H1 (cell line): ENCODE measurements at regions not wholly inside any gene's neighbourhood (a gene's known extent, or its start where the extent isn't known, plus 50 kb on each side); places are given as distances from the start of the nearest gene placed in this dataset.

Experiments used
- CTCF ChIA-PET: fragments of 300-600 bp; sonication (Branson Sonifier 250); formaldehyde crosslinking; loops from one replicate; lab custom pipeline; 2021; ENCODE audit not compliant: partially characterized antibody; lab: Charles Lee
- POLR2A ChIA-PET: fragments of 300-600 bp; sonication (Branson Sonifier 250); formaldehyde crosslinking; loops from one replicate; lab custom pipeline; 2021; ENCODE audit warnings: inconsistent platforms; ENCODE audit not compliant: partially characterized antibody; lab: Charles Lee
- DNase-seq, 2 experiments: peaks; one replicate each; pipeline versions ENCODE4 v3.0.0 to v3.0.0-alpha.2; 2010 to 2022; ENCODE audit warnings: low spot score in 2 of 2, low read depth in 1 of 2, mixed read lengths in 1 of 2
- FAIRE-seq: peaks from 2 replicates; lab custom pipeline; 2011; peaks lifted over from hg19 to GRCh38; lab: Jason Lieb, UNC
- H2AFZ ChIP-seq: 2 replicates; pipeline ENCODE4 v1.8.1; 2012; ENCODE audit warnings: low read length, inconsistent platforms
- H2AK5ac ChIP-seq: 2 replicates; pipeline ENCODE4 v1.6.1; 2013; ENCODE audit warnings: low read depth, low read length
- H2BK120ac ChIP-seq: replicated peaks from 2 replicates; pipeline ENCODE3; 2013; ENCODE audit warnings: low read depth, low read length, inconsistent platforms
- H2BK12ac ChIP-seq: 2 replicates; pipeline ENCODE4 v1.6.1; 2013; ENCODE audit warnings: low read depth, low read length
- H2BK15ac ChIP-seq: 2 replicates; pipeline ENCODE4 v1.6.1; 2013; ENCODE audit warnings: low read length
- H2BK20ac ChIP-seq: 2 replicates; pipeline ENCODE4 v1.6.1; 2013; ENCODE audit warnings: low read length
- H2BK5ac ChIP-seq: 2 replicates; pipeline ENCODE4 v1.6.1; 2013; ENCODE audit warnings: low read depth, low read length
- H3K14ac ChIP-seq: 2 replicates; pipeline ENCODE4 v1.6.1; 2013; ENCODE audit warnings: inconsistent platforms; ENCODE audit not compliant: insufficient read length
- H3K18ac ChIP-seq: 2 replicates; pipeline ENCODE4 v1.6.1; 2013; ENCODE audit warnings: low read length; ENCODE audit errors: extremely low read depth
- H3K23ac ChIP-seq: 2 replicates; pipeline ENCODE4 v1.6.1; 2013; ENCODE audit warnings: inconsistent platforms; ENCODE audit not compliant: insufficient read length
- H3K23me2 ChIP-seq: 2 replicates; pipeline ENCODE4 v1.6.1; 2013; ENCODE audit warnings: low read depth, low read length
- H3K27ac ChIP-seq: 2 replicates; pipeline ENCODE4 v1.6.1; 2011; ENCODE audit warnings: low read depth, low read length, inconsistent platforms
- H3K27me3 ChIP-seq, 4 experiments: replicated peaks in 1 of 4; 1 replicate in 1 of 4; 2 replicates in 3 of 4; pipeline versions ENCODE4 v1.6.1 to v1.8.1; 2011 to 2013; ENCODE audit warnings: low read length in 3 of 4, mild to moderate bottlenecking in 3 of 4, inconsistent platforms in 2 of 4, mixed read lengths in 2 of 4, moderate library complexity in 1 of 4; ENCODE audit not compliant: control insufficient read depth in 3 of 4, insufficient read depth in 3 of 4; ENCODE audit errors: extremely low read depth in 1 of 4
- H3K36me3 ChIP-seq, 4 experiments: 2 replicates each; pipeline versions ENCODE4 v1.6.1 to v1.8.1; 2011 to 2013; ENCODE audit warnings: mild to moderate bottlenecking in 4 of 4, low read length in 3 of 4, moderate library complexity in 2 of 4, control low read depth in 1 of 4, inconsistent platforms in 1 of 4; ENCODE audit not compliant: insufficient read depth in 4 of 4, control insufficient read depth in 2 of 4
- H3K4ac ChIP-seq: replicated peaks from 2 replicates; pipeline ENCODE3; 2013; ENCODE audit warnings: low read length, low read depth, mixed read lengths, inconsistent platforms; ENCODE audit not compliant: insufficient read length
- H3K4me1 ChIP-seq, 4 experiments: replicated peaks in 1 of 4; 1 replicate in 1 of 4; 2 replicates in 3 of 4; pipeline versions ENCODE4 v1.6.1 to v1.8.1; 2011 to 2013; ENCODE audit warnings: low read length in 3 of 4, inconsistent platforms in 2 of 4, mixed read lengths in 1 of 4; ENCODE audit not compliant: insufficient read depth in 4 of 4, control insufficient read depth in 3 of 4
- H3K4me2 ChIP-seq, 2 experiments: 2 replicates each; pipeline versions ENCODE4 v1.6.1 to v1.8.1; 2011 to 2013; ENCODE audit warnings: low read depth in 2 of 2, low read length in 2 of 2, control low read depth in 1 of 2, inconsistent platforms in 1 of 2, mild to moderate bottlenecking in 1 of 2; ENCODE audit not compliant: insufficient read depth in 1 of 2
- H3K4me3 ChIP-seq, 4 experiments: fragments of 200-600, 300-600 bp in 1 of 4; sonication (generic), shearing (Covaris generic), sonication (Bioruptor Twin) in 1 of 4; 2 replicates each; pipeline versions ENCODE4 v1.5.1 to v1.8.1; 2011 to 2016; ENCODE audit warnings: low read length in 4 of 4, low read depth in 3 of 4, control low read depth in 2 of 4, inconsistent platforms in 2 of 4, mild to moderate bottlenecking in 2 of 4, mixed read lengths in 1 of 4, moderate library complexity in 1 of 4; ENCODE audit not compliant: insufficient read depth in 2 of 4; ENCODE audit errors: extremely low read depth in 1 of 4
- H3K56ac ChIP-seq: replicated peaks from 2 replicates; pipeline ENCODE3; 2013; ENCODE audit warnings: low read depth, mild to moderate bottlenecking, mixed read lengths, low read length, inconsistent platforms; ENCODE audit not compliant: insufficient read length
- H3K79me1 ChIP-seq: 2 replicates; pipeline ENCODE4 v1.6.1; 2013; ENCODE audit warnings: low read depth, low read length, control low read depth
- H3K79me2 ChIP-seq, 2 experiments: 2 replicates each; pipeline versions ENCODE4 v1.6.1 to v1.8.1; 2012 to 2013; ENCODE audit warnings: low read length in 2 of 2, mild to moderate bottlenecking in 2 of 2, inconsistent platforms in 1 of 2; ENCODE audit not compliant: insufficient read depth in 2 of 2, control insufficient read depth in 1 of 2
- H3K9ac ChIP-seq, 4 experiments: replicated peaks in 1 of 4; 1 replicate in 1 of 4; 2 replicates in 3 of 4; pipeline versions ENCODE4 v1.6.1 to v1.8.1; 2011 to 2013; ENCODE audit warnings: low read depth in 3 of 4, low read length in 3 of 4, control low read depth in 2 of 4, mild to moderate bottlenecking in 2 of 4, moderate library complexity in 2 of 4, inconsistent platforms in 1 of 4; ENCODE audit errors: extremely low read depth in 1 of 4
- H3K9me3 ChIP-seq, 2 experiments: 2 replicates each; pipeline versions ENCODE4 v1.6.1 to v1.8.1; 2012 to 2013; ENCODE audit warnings: mild to moderate bottlenecking in 2 of 2, moderate library complexity in 2 of 2, control low read depth in 1 of 2, inconsistent platforms in 1 of 2, low read depth in 1 of 2, low read length in 1 of 2, mixed read lengths in 1 of 2; ENCODE audit not compliant: insufficient read depth in 2 of 2
- H4K20me1 ChIP-seq, 2 experiments: replicated peaks in 1 of 2; 2 replicates each; pipeline versions ENCODE3 to v1.8.1; 2011 to 2013; ENCODE audit warnings: inconsistent platforms in 2 of 2, low read length in 2 of 2, mild to moderate bottlenecking in 1 of 2; ENCODE audit not compliant: insufficient read depth in 2 of 2, control insufficient read depth in 1 of 2
- H4K5ac ChIP-seq: 2 replicates; pipeline ENCODE4 v1.6.1; 2013; ENCODE audit warnings: low read length, low read depth, mixed read lengths, inconsistent platforms; ENCODE audit not compliant: insufficient read length
- H4K8ac ChIP-seq: 2 replicates; pipeline ENCODE4 v1.8.0; 2013; ENCODE audit warnings: mild to moderate bottlenecking, moderate library complexity, low read length, inconsistent platforms; ENCODE audit not compliant: insufficient read depth; ENCODE audit errors: extremely low read depth
- H4K91ac ChIP-seq: replicated peaks from 2 replicates; pipeline ENCODE3; 2013; ENCODE audit warnings: low read length, mixed read lengths, inconsistent platforms; ENCODE audit not compliant: insufficient read length
- EZH2 ChIP-seq: fragments of 200-600 bp; sonication (generic); IDR thresholded peaks from 2 replicates; pipeline ENCODE4 v1.7.1; 2012; ENCODE audit warnings: low read depth, mild to moderate bottlenecking, moderate library complexity, low read length, inconsistent platforms; ENCODE audit not compliant: severe bottlenecking
- GTF2F1 ChIP-seq: IDR thresholded peaks from 2 replicates; pipeline ENCODE4 v1.6.1; 2012; ENCODE audit warnings: low read depth, low read length, improper control_type of control experiment, borderline replicate concordance
- JUND ChIP-seq: IDR thresholded peaks from 2 replicates; pipeline ENCODE4 v1.6.1; 2011; ENCODE audit warnings: mild to moderate bottlenecking, improper control_type of control experiment, low read length
- KDM4A ChIP-seq: IDR thresholded peaks from one replicate; pipeline ENCODE4 v1.7.1; 2012; ENCODE audit warnings: low read depth, mild to moderate bottlenecking, moderate library complexity, low read length, inconsistent platforms; ENCODE audit not compliant: severe bottlenecking
- KDM5A ChIP-seq: fragments of 200-600 bp; IDR thresholded peaks from 2 replicates; pipeline ENCODE4 v1.7.1; 2012; ENCODE audit warnings: mild to moderate bottlenecking, low read length, inconsistent platforms, mixed read lengths
- MAX ChIP-seq: IDR thresholded peaks from 2 replicates; pipeline ENCODE4 v1.6.1; 2012; ENCODE audit warnings: inconsistent platforms
- POLR2AphosphoS5 ChIP-seq: IDR thresholded peaks from 2 replicates; pipeline ENCODE4 v1.6.1; 2011; ENCODE audit warnings: low read depth, low read length
- RAD21 ChIP-seq, 2 experiments: IDR thresholded peaks in 1 of 2; conservative IDR thresholded peaks in 1 of 2; 2 replicates each; pipeline ENCODE4 v1.6.1; 2011; ENCODE audit warnings: low read depth in 2 of 2, low read length in 2 of 2, improper control_type of control experiment in 1 of 2, inconsistent platforms in 1 of 2, mild to moderate bottlenecking in 1 of 2, moderate library complexity in 1 of 2
- RBBP5 ChIP-seq: IDR thresholded peaks from 2 replicates; pipeline ENCODE4 v1.7.1; 2012; ENCODE audit warnings: low read depth, mild to moderate bottlenecking, inconsistent platforms, low read length, moderate library complexity, borderline replicate concordance
- RNF2 ChIP-seq: fragments of 200-900, 300-1000 bp; sonication (generic); IDR thresholded peaks from 2 replicates; pipeline ENCODE4 v1.7.1; 2016; ENCODE audit warnings: borderline replicate concordance, low read depth, mild to moderate bottlenecking, antibody characterized with exemption, low read length; ENCODE audit not compliant: poor library complexity, severe bottlenecking; ENCODE audit errors: missing control alignments
- SP1 ChIP-seq: IDR thresholded peaks from 2 replicates; pipeline ENCODE4 v1.6.1; 2011; ENCODE audit warnings: low read depth, low read length
- SRF ChIP-seq: IDR thresholded peaks from 2 replicates; pipeline ENCODE4 v1.6.1; 2011; ENCODE audit warnings: mild to moderate bottlenecking, low read depth, low read length, moderate library complexity
- TAF7 ChIP-seq: optimal IDR thresholded peaks from 2 replicates; pipeline ENCODE3; 2011; ENCODE audit warnings: low read depth, mild to moderate bottlenecking, inconsistent platforms, low read length, moderate library complexity, borderline replicate concordance
- TBP ChIP-seq: IDR thresholded peaks from 2 replicates; pipeline ENCODE4 v1.6.1; 2011; ENCODE audit warnings: low read depth, low read length, improper control_type of control experiment
- WGBS, 2 experiments: shearing (Covaris generic) in 1 of 2; methylation state at CpG; one replicate each; pipeline versions ENCODE4 v1.1.6 to v1.1.7; 2013 to 2015; ENCODE audit warnings: low lambda C conversion rate in 2 of 2, mixed read lengths in 2 of 2, inconsistent platforms in 1 of 2, low coverage in 1 of 2, missing lambda C conversion rate in 1 of 2; ENCODE audit not compliant: insufficient replicate concordance in 2 of 2, insufficient coverage in 1 of 2, insufficient read length in 1 of 2; ENCODE audit errors: extremely low coverage in 1 of 2, missing lambda C conversion rate in 1 of 2; 5-methylcytosine and 5-hydroxymethylcytosine counted together

GRCh38 chr12:13339538-13339937 lies 143.0 kb downstream of the EMP1 start:
- Histone ChIP-seq H4K20me1 (no peaks in the 10 kb centered on the region), H2BK5ac (no peak overlapping the region), H3K9me3 (no peaks in the 10 kb centered on the region), H2BK12ac (no peak overlapping the region), H4K5ac (no peak overlapping the region), H3K27ac (no peak overlapping the region), H3K18ac (no peak overlapping the region), H3K4me2 (no peak overlapping the region), H3K79me1 (no peaks in the 10 kb centered on the region), H4K8ac (no peak overlapping the region), H3K27me3 (0 out of 7 replicates have a peak, but pooled peaks cover 0 to 5% (median 0%) of the 10 kb centered on the region in 4 experiments), H2AK5ac (no peak overlapping the region), H3K14ac (no peak overlapping the region), H3K9ac (no peak overlapping the region), H3K23ac (no peak overlapping the region), H2AFZ (no peak overlapping the region), H3K4ac (no peak overlapping the region), H2BK120ac (no peak overlapping the region), H3K4me3 (no peak overlapping the region), H2BK20ac (no peak overlapping the region), H3K36me3 (no peaks in the 10 kb centered on the region), H4K91ac (no peak overlapping the region), H3K4me1 (no peaks in the 10 kb centered on the region), H3K56ac (no peak overlapping the region), H3K79me2 (no peaks in the 10 kb centered on the region), H3K23me2 (no peaks in the 10 kb centered on the region), H2BK15ac (no peak overlapping the region)
- CTCF ChIA-PET: interaction anchor here (0.6 to 1.9 kb wide), 3 partner anchors 58 to 131 kb away, joined by 3 to 9 read pairs (median 3); no protein-coding TSS in a partner anchor
- no peak for DNase-seq
- FAIRE-seq: no peak
- POLR2A ChIA-PET: no interaction called here
- WGBS, 2 experiments: 92% methylated on average over 1 of the region's 1 CpG; no CpG with 5 or more reads in 1 of the 2 experiments
- TF ChIP-seq EZH2 (no peak), TAF7 (no peak), KDM4A (no peak), RNF2 (no peak), RBBP5 (no peak), POLR2AphosphoS5 (no peak), KDM5A (no peak), SP1 (no peak), GTF2F1 (no peak), SRF (no peak), MAX (no peak), RAD21 (IDR thresholded peaks at IDR 0.05 in 1 of 2, conservative IDR thresholded peaks at IDR 0.05 in 1 of 2; ENCODE audit: low read depth in 2 of 2, low read length in 2 of 2) (no peak), TBP (no peak), JUND (no peak)
